ENCODE measurements at regions not wholly inside any gene's neighbourhood (a gene's known extent, or its start where the extent isn't known, plus 50 kb on each side); places are given as distances from the start of the nearest gene placed in this dataset.

GRCh38 chr15:27702581-27702980, 396.5 kb downstream of the OCA2 start:
- TF ChIP-seq CTCF (IDR thresholded peaks at IDR 0.05), result no peak
- no peak overlapping the region for H3K27ac Mint-ChIP-seq (ENCODE audit: unreplicated experiment)
- peaks cover 2% of the 10 kb centered on the region for H3K4me1 Mint-ChIP-seq (ENCODE audit: low read depth)
- H3K9me3 Mint-ChIP-seq (ENCODE audit: low read depth), result no peaks in the 10 kb centered on the region
- DNase-seq (ENCODE audit: low spot score), result no peak
- no peaks in the 10 kb centered on the region for H3K36me3 Mint-ChIP-seq (ENCODE audit: low read depth)
- no peak overlapping the region for H3K4me3 Mint-ChIP-seq (ENCODE audit: unreplicated experiment)
- peaks cover 2% of the 10 kb centered on the region for H3K27me3 Mint-ChIP-seq (ENCODE audit: low read depth)

GRCh38 chr15:27701956-27702355, 397.2 kb downstream of the OCA2 start:
- peaks cover 2% of the 10 kb centered on the region for H3K27me3 Mint-ChIP-seq (ENCODE audit: low read depth)
- no peak for DNase-seq (ENCODE audit: low spot score)
- no peak for TF ChIP-seq CTCF (IDR thresholded peaks at IDR 0.05)
- no peaks in the 10 kb centered on the region for H3K36me3 Mint-ChIP-seq (ENCODE audit: low read depth)
- H3K4me1 Mint-ChIP-seq (ENCODE audit: low read depth), result peaks cover 2% of the 10 kb centered on the region
- H3K4me3 Mint-ChIP-seq (ENCODE audit: unreplicated experiment), result no peak overlapping the region
- H3K27ac Mint-ChIP-seq (ENCODE audit: unreplicated experiment), result no peak overlapping the region
- no peaks in the 10 kb centered on the region for H3K9me3 Mint-ChIP-seq (ENCODE audit: low read depth)

GRCh38 chr15:27701014-27701413, 398.1 kb downstream of the OCA2 start:
- H3K4me3 Mint-ChIP-seq (ENCODE audit: unreplicated experiment), result no peak overlapping the region
- H3K36me3 Mint-ChIP-seq (ENCODE audit: low read depth), result no peaks in the 10 kb centered on the region
- peaks cover 2% of the 10 kb centered on the region for H3K27me3 Mint-ChIP-seq (ENCODE audit: low read depth)
- DNase-seq (ENCODE audit: low spot score), result no peak
- H3K4me1 Mint-ChIP-seq (ENCODE audit: low read depth), result peaks cover 2% of the 10 kb centered on the region
- H3K9me3 Mint-ChIP-seq (ENCODE audit: low read depth), result no peaks in the 10 kb centered on the region
- no peak overlapping the region for H3K27ac Mint-ChIP-seq (ENCODE audit: unreplicated experiment)
- no peak for TF ChIP-seq CTCF (IDR thresholded peaks at IDR 0.05)

- no peak for DNase-seq (ENCODE audit: low spot score)
- Mint-ChIP-seq H3K27ac (ENCODE audit: unreplicated experiment) (no peak overlapping the region), H3K4me1 (ENCODE audit: low read depth) (no peaks in the 10 kb centered on the region), H3K4me3 (ENCODE audit: unreplicated experiment) (no peak overlapping the region), H3K27me3 (ENCODE audit: low read depth) (peaks cover 2% of the 10 kb centered on the region), H3K36me3 (ENCODE audit: low read depth) (no peaks in the 10 kb centered on the region), H3K9me3 (ENCODE audit: low read depth) (no peaks in the 10 kb centered on the region)
- no peak for TF ChIP-seq CTCF (IDR thresholded peaks at IDR 0.05)
These were observed 399.4 kb downstream of the OCA2 start for GRCh38 chr15:27699699-27700098.

- peaks cover 3% of the 10 kb centered on the region for H3K9me3 Mint-ChIP-seq (ENCODE audit: low read depth)
- H3K36me3 Mint-ChIP-seq (ENCODE audit: low read depth), result peaks cover 2% of the 10 kb centered on the region
- no peaks in the 10 kb centered on the region for H3K4me1 Mint-ChIP-seq (ENCODE audit: low read depth)
- no peak overlapping the region for H3K4me3 Mint-ChIP-seq (ENCODE audit: unreplicated experiment)
- TF ChIP-seq CTCF (IDR thresholded peaks at IDR 0.05), result no peak
- no peak for DNase-seq (ENCODE audit: low spot score)
- no peaks in the 10 kb centered on the region for H3K27me3 Mint-ChIP-seq (ENCODE audit: low read depth)
- H3K27ac Mint-ChIP-seq (ENCODE audit: unreplicated experiment), result no peak overlapping the region
These were observed 402.6 kb downstream of the OCA2 start for GRCh38 chr15:27696530-27696929.

All from chondrocyte (in vitro differentiated cells).